B cell (primary cell): ENCODE measurements at regions not wholly inside any gene's neighbourhood (a gene's known extent, or its start where the extent isn't known, plus 50 kb on each side); places are given as distances from the start of the nearest gene placed in this dataset.

Experiments
- ATAC-seq: fragments of 200-7000 bp; cut with Tn5 transposase; one replicate; pipeline ENCODE4 v1.10.0; 2021; ENCODE audit warnings: low read depth, mild to moderate bottlenecking, moderate number of reproducible peaks, moderate library complexity
- CTCF ChIA-PET: fragments of 350-600 bp; sonication (Branson Sonifier 250); formaldehyde crosslinking; loops from one replicate; lab custom pipeline; 2021; ENCODE audit warnings: antibody characterized with exemption, inconsistent platforms; lab: Charles Lee
- POLR2A ChIA-PET: fragments of 350-600 bp; sonication (Branson Sonifier 250); formaldehyde crosslinking; loops from one replicate; lab custom pipeline; 2021; ENCODE audit warnings: antibody characterized with exemption; lab: Charles Lee
- DNase-seq: peaks from one replicate; pipeline ENCODE4 v3.0.0; 2013
- H2AFZ ChIP-seq: 2 replicates; pipeline ENCODE4 v1.6.1; 2012; ENCODE audit warnings: mild to moderate bottlenecking, low read depth, low read length; ENCODE audit not compliant: insufficient read depth, poor library complexity, severe bottlenecking
- H3K27ac ChIP-seq, 2 donors: 1 replicate in 1 of 2; 2 replicates in 1 of 2; pipeline ENCODE4 v1.5.1; 2012 to 2013; ENCODE audit warnings: low read length in 2 of 2, mild to moderate bottlenecking in 2 of 2, moderate library complexity in 1 of 2
- H3K27me3 ChIP-seq, 4 experiments: fragments of 200-600 bp in 1 of 4; sonication (generic) in 1 of 4; replicated peaks in 1 of 4; 1 replicate in 2 of 4; 2 replicates in 2 of 4; pipeline versions ENCODE4 v1.6.1 to v1.7.0; 2013 to 2016; ENCODE audit warnings: low read length in 3 of 4, mild to moderate bottlenecking in 2 of 4, mixed read lengths in 1 of 4, moderate library complexity in 1 of 4; ENCODE audit not compliant: insufficient read depth in 4 of 4, control insufficient read depth in 3 of 4; ENCODE audit errors: control extremely low read depth in 1 of 4
- H3K36me3 ChIP-seq, 2 experiments: replicated peaks in 1 of 2; 1 replicate in 1 of 2; 2 replicates in 1 of 2; pipeline versions ENCODE4 v1.6.1 to v1.7.1; 2013; ENCODE audit warnings: low read length in 1 of 2; ENCODE audit not compliant: insufficient read depth in 2 of 2, control insufficient read depth in 1 of 2; ENCODE audit errors: control extremely low read depth in 1 of 2, extremely low read depth in 1 of 2
- H3K4me1 ChIP-seq, 2 donors: fragments of 200-600 bp in 1 of 2; sonication (generic) in 1 of 2; 1 replicate in 1 of 2; 2 replicates in 1 of 2; pipeline versions ENCODE4 v1.5.1 to v1.6.1; 2013 to 2017; ENCODE audit warnings: low read length in 2 of 2; ENCODE audit not compliant: control insufficient read depth in 2 of 2, insufficient read depth in 2 of 2
- H3K4me2 ChIP-seq: replicated peaks from 2 replicates; pipeline ENCODE3; 2012; ENCODE audit warnings: mild to moderate bottlenecking, low read depth, low read length; ENCODE audit not compliant: poor library complexity, severe bottlenecking
- H3K4me3 ChIP-seq, 5 experiments: fragments of 200-600 bp in 1 of 5; sonication (generic) in 1 of 5; 1 replicate in 3 of 5; 2 replicates in 2 of 5; pipeline versions ENCODE4 v1.5.1 to v1.7.0; 2011 to 2016; ENCODE audit warnings: low read length in 4 of 5, mild to moderate bottlenecking in 4 of 5, low read depth in 2 of 5, control low read depth in 1 of 5, moderate library complexity in 1 of 5; ENCODE audit not compliant: insufficient read depth in 1 of 5; ENCODE audit errors: control extremely low read depth in 1 of 5, extremely low read depth in 1 of 5
- H3K79me2 ChIP-seq: fragments of 200-600 bp; sonication (generic); one replicate; pipeline ENCODE4 v1.6.0; 2016; ENCODE audit warnings: low read length; ENCODE audit not compliant: control insufficient read depth, insufficient read depth
- H3K9ac ChIP-seq: fragments of 200-600 bp; sonication (generic); 2 replicates; pipeline ENCODE4 v1.6.1; 2017; ENCODE audit warnings: mild to moderate bottlenecking, low read length, moderate library complexity
- H3K9me3 ChIP-seq, 3 donors: one replicate each; pipeline versions ENCODE4 v1.6.1 to v1.7.1; 2013; ENCODE audit warnings: low read length in 2 of 3; ENCODE audit not compliant: control insufficient read depth in 2 of 3, insufficient read depth in 1 of 3; ENCODE audit errors: control extremely low read depth in 1 of 3
- H4K20me1 ChIP-seq: 2 replicates; pipeline ENCODE4 v1.6.0; 2012; ENCODE audit warnings: mild to moderate bottlenecking, low read length; ENCODE audit not compliant: insufficient read depth, control insufficient read depth, poor library complexity, severe bottlenecking
- H3K27ac Mint-ChIP-seq: one replicate; pipeline ENCODE4 v1.8.0; 2021; ENCODE audit warnings: mixed read lengths
- H3K27me3 Mint-ChIP-seq: one replicate; pipeline ENCODE4 v1.8.0; 2021; ENCODE audit warnings: mixed read lengths
- H3K4me1 Mint-ChIP-seq: one replicate; pipeline ENCODE4 v1.8.0; 2021; ENCODE audit warnings: mixed read lengths
- H3K4me3 Mint-ChIP-seq: one replicate; pipeline ENCODE4 v1.8.0; 2021; ENCODE audit warnings: mixed read lengths
- H3K9me3 Mint-ChIP-seq: one replicate; pipeline ENCODE4 v1.8.0; 2022; ENCODE audit warnings: mixed read lengths; ENCODE audit not compliant: insufficient read depth
- EZH2 ChIP-seq: IDR thresholded peaks from 2 replicates; pipeline ENCODE4 v1.6.1; 2012; ENCODE audit warnings: borderline replicate concordance, low read depth, mild to moderate bottlenecking, moderate library complexity, low read length; ENCODE audit not compliant: insufficient read depth, poor library complexity, severe bottlenecking
- WGBS: methylation state at CpG from one replicate; pipeline ENCODE4 v1.1.5; 2013; ENCODE audit warnings: missing lambda C conversion rate; ENCODE audit not compliant: insufficient coverage; 5-methylcytosine and 5-hydroxymethylcytosine counted together
- intact Hi-C: fragments of 100-400 bp; cut with micrococcal nuclease; formaldehyde crosslinking; loops from one replicate; pipeline ENCODE4 v1.10.0; 2022
- TF ChIP-seq, protein P1 (sequence below): fragments of 200-600 bp; IDR thresholded peaks from one replicate; pipeline ENCODE4 v1.8.0; 2022; ENCODE audit warnings: antibody characterized with exemption, mild to moderate bottlenecking

DNA sequence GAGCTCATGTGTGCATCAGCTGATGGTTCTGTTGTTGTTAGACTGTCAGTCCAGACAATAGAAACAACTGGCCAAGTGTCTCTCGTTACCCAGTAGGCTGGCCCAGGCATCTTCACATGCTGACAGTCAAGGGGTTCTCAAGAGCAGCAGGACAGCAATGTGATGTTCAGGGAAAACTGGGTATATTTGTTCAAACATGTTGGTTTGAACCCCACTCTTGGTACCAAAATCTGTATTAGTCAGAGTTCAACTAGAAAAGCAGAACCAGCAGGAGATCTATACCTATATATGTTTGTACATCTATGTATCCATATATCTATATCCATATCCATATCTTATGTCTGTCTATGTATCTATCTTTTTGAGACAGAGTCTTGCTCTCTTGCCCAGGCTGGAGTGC is 108.1 kb downstream of the LRRC70 start:
- POLR2A ChIA-PET: no interaction called here
- intact Hi-C loops: no loop called here

DNA sequence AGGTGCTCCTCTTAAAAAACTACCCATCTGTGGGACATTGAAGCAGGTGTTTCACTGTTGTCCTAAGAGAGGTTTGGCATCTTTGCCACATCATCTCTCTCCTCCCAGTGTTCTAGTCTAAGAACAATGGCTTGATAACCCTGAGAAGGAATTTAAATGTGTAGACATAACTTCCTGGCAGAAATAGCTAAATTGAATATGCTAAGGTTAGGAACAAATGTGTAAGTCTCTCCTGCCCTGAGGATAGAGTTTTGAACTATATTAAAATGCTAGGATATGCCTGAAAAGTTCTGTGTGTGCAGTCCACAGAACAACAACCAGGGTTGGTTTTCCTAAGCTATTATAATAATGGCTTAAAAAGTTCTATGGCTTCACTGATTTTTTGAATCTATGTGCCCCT is 106.6 kb downstream of the LRRC70 start:
- H3K79me2 ChIP-seq: no peaks in the 10 kb centered on the region
- CTCF ChIA-PET: no interaction called here
- DNase-seq: no peak
- H2AFZ ChIP-seq: no peak overlapping the region
- Mint-ChIP-seq H3K4me1 (peaks cover 5% of the 10 kb centered on the region), H3K4me3 (no peak overlapping the region), H3K27ac (no peak overlapping the region), H3K27me3 (no peaks in the 10 kb centered on the region), H3K9me3 (peaks cover 2% of the 10 kb centered on the region)
- ATAC-seq: no peak
- H3K9ac ChIP-seq: no peak overlapping the region
- H3K27me3 ChIP-seq: no peaks in the 10 kb centered on the region
- no peak overlapping the region for H3K4me2 ChIP-seq
- intact Hi-C loops: no loop called here
- H3K27ac ChIP-seq: no peak overlapping the region
- H3K36me3 ChIP-seq: no peaks in the 10 kb centered on the region
- TF ChIP-seq, protein P1, sequence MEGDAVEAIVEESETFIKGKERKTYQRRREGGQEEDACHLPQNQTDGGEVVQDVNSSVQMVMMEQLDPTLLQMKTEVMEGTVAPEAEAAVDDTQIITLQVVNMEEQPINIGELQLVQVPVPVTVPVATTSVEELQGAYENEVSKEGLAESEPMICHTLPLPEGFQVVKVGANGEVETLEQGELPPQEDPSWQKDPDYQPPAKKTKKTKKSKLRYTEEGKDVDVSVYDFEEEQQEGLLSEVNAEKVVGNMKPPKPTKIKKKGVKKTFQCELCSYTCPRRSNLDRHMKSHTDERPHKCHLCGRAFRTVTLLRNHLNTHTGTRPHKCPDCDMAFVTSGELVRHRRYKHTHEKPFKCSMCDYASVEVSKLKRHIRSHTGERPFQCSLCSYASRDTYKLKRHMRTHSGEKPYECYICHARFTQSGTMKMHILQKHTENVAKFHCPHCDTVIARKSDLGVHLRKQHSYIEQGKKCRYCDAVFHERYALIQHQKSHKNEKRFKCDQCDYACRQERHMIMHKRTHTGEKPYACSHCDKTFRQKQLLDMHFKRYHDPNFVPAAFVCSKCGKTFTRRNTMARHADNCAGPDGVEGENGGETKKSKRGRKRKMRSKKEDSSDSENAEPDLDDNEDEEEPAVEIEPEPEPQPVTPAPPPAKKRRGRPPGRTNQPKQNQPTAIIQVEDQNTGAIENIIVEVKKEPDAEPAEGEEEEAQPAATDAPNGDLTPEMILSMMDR: no peak
- no peaks in the 10 kb centered on the region for H4K20me1 ChIP-seq
- H3K9me3 ChIP-seq: peaks cover 0 to 3% (median 0%) of the 10 kb centered on the region in 3 donors
- H3K4me3 ChIP-seq: no peak overlapping the region
- peaks cover 0 to 4% of the 10 kb centered on the region in 2 donors for H3K4me1 ChIP-seq
- POLR2A ChIA-PET: no interaction called here

More for the DNA sequence above, 108.1 kb downstream of the LRRC70 start:
- H3K27ac Mint-ChIP-seq: no peak overlapping the region
- no peaks in the 10 kb centered on the region for H3K79me2 ChIP-seq
- peaks cover 5% of the 10 kb centered on the region for H3K4me1 Mint-ChIP-seq
- no peak overlapping the region for H3K27ac ChIP-seq
- no peaks in the 10 kb centered on the region for H3K27me3 Mint-ChIP-seq
- CTCF ChIA-PET: no interaction called here
- no peaks in the 10 kb centered on the region for H3K36me3 ChIP-seq
- H3K4me3 Mint-ChIP-seq: no peak overlapping the region
- H3K9ac ChIP-seq: no peak overlapping the region
- DNase-seq (no peak), ATAC-seq (no peak)
- H3K27me3 ChIP-seq: no peaks in the 10 kb centered on the region
- H3K4me2 ChIP-seq: no peak overlapping the region
- H3K4me1 ChIP-seq: peaks cover 0 to 4% of the 10 kb centered on the region in 2 donors
- H3K4me3 ChIP-seq: no peak overlapping the region
- TF ChIP-seq, protein P1: no peak
- no peak for TF ChIP-seq EZH2
- 88% methylated on average over 1 of the region's 1 CpG for WGBS
- H3K9me3 ChIP-seq: peaks cover 0 to 3% (median 0%) of the 10 kb centered on the region in 3 donors
- H4K20me1 ChIP-seq: no peaks in the 10 kb centered on the region
- peaks cover 2% of the 10 kb centered on the region for H3K9me3 Mint-ChIP-seq
- H2AFZ ChIP-seq: no peak overlapping the region
